GM19372 (cell line): ENCODE measurements at regions not wholly inside any gene's neighbourhood (a gene's known extent, or its start where the extent isn't known, plus 50 kb on each side); places are given as distances from the start of the nearest gene placed in this dataset.

Experiments
- ATAC-seq: cut with Tn5 transposase; IDR thresholded peaks from one replicate; pipeline ENCODE4 v1.9.1; 2021; ENCODE audit warnings: mild to moderate bottlenecking, low read depth, moderate library complexity; ENCODE audit not compliant: unreplicated experiment

DNA sequence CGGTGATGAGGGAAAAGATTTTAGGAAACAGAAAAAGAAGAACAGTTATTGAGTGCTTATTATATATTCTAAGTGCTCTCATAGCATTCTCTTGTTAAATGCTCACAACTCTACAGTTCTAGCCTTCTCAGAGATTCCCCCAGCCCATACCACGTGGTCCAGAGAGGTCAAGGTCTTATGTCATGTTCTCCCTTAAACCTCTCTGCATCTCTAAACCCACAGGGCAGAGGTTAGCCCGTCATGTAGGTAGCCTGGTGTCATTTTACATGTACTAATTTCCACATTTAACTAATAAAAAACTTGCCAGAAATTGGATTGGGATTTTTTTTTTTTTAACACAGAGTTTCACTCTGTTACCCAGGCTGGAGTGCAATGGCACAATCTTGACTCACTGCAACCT is 178.0 kb downstream of the CEMIP2 start:
- ATAC-seq = no peak

- ATAC-seq = no peak
These were observed 178.7 kb downstream of the CEMIP2 start for GRCh38 chr9:71589612-71590011.

GRCh38 chr9:71587576-71588362 is 180.5 kb downstream of the CEMIP2 start:
- no peak for ATAC-seq

GRCh38 chr9:71583792-71584191 is 184.5 kb downstream of the CEMIP2 start:
- no peak for ATAC-seq

DNA sequence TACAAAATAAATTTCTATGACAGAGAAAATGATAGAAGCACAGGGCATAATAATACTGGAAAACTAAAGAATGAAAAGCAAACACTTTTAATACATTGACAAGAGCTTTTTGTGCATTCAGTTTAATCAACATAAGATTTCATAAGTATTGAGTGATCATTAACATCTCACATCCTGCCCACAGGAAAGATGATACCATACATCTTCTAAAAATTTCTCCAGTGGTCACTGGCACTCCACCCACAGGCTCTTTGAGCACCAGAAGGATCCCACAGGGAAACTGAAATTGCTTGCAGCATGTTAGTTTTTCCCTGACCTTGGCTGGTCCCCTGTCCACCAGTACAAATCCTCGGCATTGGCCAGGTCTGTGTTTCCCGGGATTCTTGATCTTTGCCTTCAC is 186.0 kb downstream of the CEMIP2 start:
- no peak for ATAC-seq

DNA sequence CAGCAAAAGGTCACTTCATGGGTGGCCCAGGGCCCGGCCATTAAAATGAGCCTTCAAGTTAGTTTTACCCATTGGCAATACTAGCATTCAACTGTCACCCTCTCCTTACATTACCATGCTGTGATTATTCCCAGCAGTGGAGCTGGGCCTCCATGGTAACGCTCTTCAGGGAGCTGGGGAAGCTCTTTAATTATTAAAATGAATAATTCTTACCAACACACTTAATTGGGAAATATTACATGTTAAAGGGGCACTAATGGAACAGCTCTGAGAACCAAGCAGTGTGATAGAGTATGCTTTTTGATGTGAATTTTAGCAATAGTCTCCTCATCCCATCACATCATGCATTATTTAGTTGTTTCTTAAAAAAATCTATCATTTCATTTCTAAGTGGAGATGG is 187.2 kb downstream of the CEMIP2 start:
- ATAC-seq = no peak

GRCh38 chr9:71571186-71571585 is 197.1 kb downstream of the CEMIP2 start:
- no peak for ATAC-seq

DNA sequence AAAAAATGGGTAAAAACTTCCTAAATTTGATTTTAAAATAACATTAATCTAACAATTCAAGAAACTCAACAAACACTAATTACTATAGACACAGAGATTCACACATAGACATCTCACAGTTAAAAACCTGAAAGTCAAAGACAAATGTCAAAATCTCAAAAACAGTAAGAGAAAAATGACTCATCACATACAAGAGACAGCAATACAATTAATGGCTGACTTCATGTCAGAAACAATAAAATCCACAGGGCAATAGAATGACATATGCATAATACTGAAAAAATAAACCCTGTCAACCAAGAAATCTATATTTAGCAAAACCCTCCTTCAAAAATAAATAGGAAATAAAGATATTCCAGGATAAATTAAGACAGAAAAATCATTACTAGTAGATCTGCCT is 200.4 kb downstream of the CEMIP2 start:
- no peak for ATAC-seq

DNA sequence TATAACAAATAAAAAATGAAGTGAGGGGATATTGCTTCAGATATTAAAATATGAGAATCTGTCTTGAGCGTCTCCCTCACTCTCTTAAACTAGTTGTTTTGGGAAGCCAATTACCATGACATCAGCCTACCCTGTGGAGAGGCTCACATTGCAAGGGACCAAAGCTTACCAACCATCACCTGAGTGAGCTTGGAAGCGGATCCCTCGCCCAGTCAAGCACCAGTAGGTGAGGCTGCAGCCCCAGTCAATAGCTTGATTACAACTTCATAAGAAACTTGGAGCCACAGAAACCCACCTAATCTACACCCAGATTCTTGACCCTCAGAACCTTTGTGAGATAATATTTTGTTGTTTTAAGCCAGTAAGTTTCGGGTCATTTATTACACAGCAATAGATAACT is 206.2 kb downstream of the CEMIP2 start:
- no peak for ATAC-seq

DNA sequence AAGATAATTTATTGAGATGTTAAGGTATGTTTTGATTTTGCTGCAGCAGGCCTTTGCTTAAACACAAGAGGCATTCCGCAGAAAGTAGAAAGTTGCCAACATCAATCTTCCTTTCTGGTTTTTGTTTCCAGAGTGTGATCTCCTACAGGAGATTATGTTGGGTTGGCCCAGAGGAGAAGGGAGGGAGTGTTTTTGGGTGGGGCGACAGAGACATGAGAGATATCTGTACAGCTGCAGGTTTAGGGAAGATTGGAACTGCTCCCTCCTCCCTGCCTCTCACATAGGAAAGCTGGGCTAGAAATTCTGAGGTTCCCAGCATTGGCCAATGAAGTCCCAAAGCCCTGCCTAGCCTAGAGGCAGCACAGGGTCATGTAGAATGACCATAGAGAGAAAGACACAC is 211.0 kb downstream of the CEMIP2 start:
- ATAC-seq = no peak

- ATAC-seq = no peak
These were observed 215.8 kb downstream of the CEMIP2 start for GRCh38 chr9:71552480-71552879.

GRCh38 chr9:71549023-71549422 is 219.3 kb downstream of the CEMIP2 start:
- ATAC-seq = peak; percentile 87

GRCh38 chr9:71544464-71544863 is 223.8 kb downstream of the CEMIP2 start:
- ATAC-seq = no peak

DNA sequence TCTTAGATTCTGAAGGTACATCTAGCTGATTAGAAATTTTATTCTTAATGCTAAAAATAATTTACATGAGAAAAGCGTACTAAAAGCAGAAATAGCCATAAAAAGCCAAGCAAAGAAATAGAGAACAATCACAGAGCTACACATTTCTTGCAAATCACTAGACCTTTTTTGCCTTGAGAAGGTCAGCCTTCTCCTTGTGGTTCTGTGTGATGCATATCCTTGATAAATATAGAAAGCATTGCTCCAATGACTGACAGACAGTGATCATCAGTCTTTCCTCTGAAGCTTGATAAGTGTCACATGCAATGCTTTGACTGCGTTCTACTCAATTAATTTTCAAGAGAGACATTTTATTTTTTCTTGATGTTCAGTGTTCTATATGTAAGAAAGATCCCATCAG is 226.9 kb downstream of the CEMIP2 start:
- ATAC-seq = no peak

GRCh38 chr9:71524996-71525580 is 243.2 kb downstream of the CEMIP2 start:
- ATAC-seq = no peak

DNA sequence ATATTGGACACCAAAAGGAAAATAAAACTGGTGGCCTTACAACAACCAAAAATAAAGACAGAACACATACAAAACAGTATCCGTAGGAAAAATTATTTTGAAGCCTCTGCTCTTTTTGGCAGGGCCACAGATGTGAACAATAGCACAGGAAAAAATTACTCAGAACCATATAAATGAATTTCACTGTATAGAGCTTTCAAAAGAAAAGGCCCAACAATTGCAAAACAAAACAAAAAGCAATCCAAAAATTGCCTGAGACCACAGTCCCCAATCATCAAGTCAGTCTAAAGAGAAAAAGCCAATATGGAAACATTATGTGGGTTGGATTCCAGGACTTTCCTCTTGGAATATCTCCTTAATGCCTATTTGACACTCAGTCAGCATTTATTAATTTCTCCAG is 243.8 kb downstream of the CEMIP2 start:
- no peak for ATAC-seq

DNA sequence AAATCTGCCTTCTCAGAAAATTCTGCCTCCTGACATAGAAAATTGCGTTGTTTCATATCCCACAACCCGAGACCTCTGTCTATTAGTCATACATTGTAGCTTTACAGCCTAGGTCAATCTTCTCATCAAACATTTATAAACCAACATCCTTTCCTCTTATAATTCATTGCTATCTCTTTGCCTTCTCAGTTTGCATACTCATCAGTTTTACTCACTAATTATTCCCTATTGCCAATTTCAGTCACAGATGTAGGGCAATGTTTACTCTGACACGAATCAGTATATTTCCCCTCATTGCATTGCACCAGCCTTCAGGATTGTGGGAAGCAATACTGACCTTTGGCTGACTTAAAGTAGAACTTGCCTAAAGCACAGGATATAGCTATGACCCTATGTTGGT is 247.2 kb downstream of the CEMIP2 start:
- ATAC-seq = no peak

GRCh38 chr9:71519098-71519696 is 249.1 kb downstream of the CEMIP2 start:
- ATAC-seq = no peak

GRCh38 chr9:71518045-71518827 is 250.1 kb downstream of the CEMIP2 start:
- ATAC-seq = no peak

GRCh38 chr9:71515626-71516025 is 252.7 kb downstream of the CEMIP2 start:
- no peak for ATAC-seq

GRCh38 chr9:71515107-71515506 is 253.2 kb downstream of the CEMIP2 start:
- no peak for ATAC-seq
